NCI-H82 (cell line): ENCODE measurements at regions not wholly inside any gene's neighbourhood (a gene's known extent, or its start where the extent isn't known, plus 50 kb on each side); places are given as distances from the start of the nearest gene placed in this dataset.

Experiments
- DNase-seq: peaks from one replicate; lab custom pipeline; 2025; lab: John Stamatoyannopoulos, UW

GRCh38 chrX:43018031-43018430 is 240.1 kb upstream of the PPP1R2C start:
- no peak for DNase-seq

GRCh38 chrX:43019021-43019420 is 241.1 kb upstream of the PPP1R2C start:
- DNase-seq = no peak

- no peak for DNase-seq
These were observed 247.9 kb upstream of the PPP1R2C start for GRCh38 chrX:43025806-43026315.

- no peak for DNase-seq
These were observed 286.1 kb upstream of the PPP1R2C start for GRCh38 chrX:43064096-43064495.

GRCh38 chrX:43065978-43066377 is 288.0 kb upstream of the PPP1R2C start:
- no peak for DNase-seq

GRCh38 chrX:43068639-43069038 is 290.7 kb upstream of the PPP1R2C start:
- no peak for DNase-seq

GRCh38 chrX:43083016-43083415 is 305.1 kb upstream of the PPP1R2C start:
- DNase-seq = no peak

- DNase-seq = no peak
These were observed 309.9 kb upstream of the PPP1R2C start for GRCh38 chrX:43087830-43088229.

- no peak for DNase-seq
These were observed 318.9 kb upstream of the PPP1R2C start for GRCh38 chrX:43096830-43097229.

GRCh38 chrX:43106009-43106408 is 328.0 kb upstream of the PPP1R2C start:
- DNase-seq = no peak

- no peak for DNase-seq
These were observed 330.9 kb upstream of the PPP1R2C start for GRCh38 chrX:43108828-43109227.

GRCh38 chrX:43121637-43122036 is 343.7 kb upstream of the PPP1R2C start:
- no peak for DNase-seq

- no peak for DNase-seq
These were observed 361.7 kb upstream of the PPP1R2C start for GRCh38 chrX:43139645-43140044.

GRCh38 chrX:43140582-43140981 is 362.6 kb upstream of the PPP1R2C start:
- DNase-seq = no peak

GRCh38 chrX:43141885-43142284 is 363.9 kb upstream of the PPP1R2C start:
- DNase-seq = no peak

GRCh38 chrX:43148305-43148704 is 370.3 kb upstream of the PPP1R2C start:
- no peak for DNase-seq

GRCh38 chrX:43165343-43165920 is 387.5 kb upstream of the PPP1R2C start:
- no peak for DNase-seq

GRCh38 chrX:43166874-43167273 is 388.9 kb upstream of the PPP1R2C start:
- no peak for DNase-seq

GRCh38 chrX:43175434-43175833 is 397.5 kb upstream of the PPP1R2C start:
- DNase-seq = no peak

- DNase-seq = no peak
These were observed 398.7 kb upstream of the PPP1R2C start for GRCh38 chrX:43176686-43177085.

GRCh38 chrX:43188296-43188695 is 410.3 kb upstream of the PPP1R2C start:
- DNase-seq = no peak

GRCh38 chrX:43211570-43211969 is 433.6 kb upstream of the PPP1R2C start:
- DNase-seq = no peak

GRCh38 chrX:43218198-43218597 is 437.9 kb upstream of the MAOA start:
- no peak for DNase-seq

- no peak for DNase-seq
These were observed 431.6 kb upstream of the MAOA start for GRCh38 chrX:43224496-43224895.
